Activated gamma-delta T cell treated with Interleukin-2 at 50 U/mL for 16 hours (primary cell): ENCODE measurements at regions not wholly inside any gene's neighbourhood (a gene's known extent, or its start where the extent isn't known, plus 50 kb on each side); places are given as distances from the start of the nearest gene placed in this dataset.

Experiments
- DNase-seq: peaks from one replicate; pipeline ENCODE4 v3.0.0-alpha.2; 2020

DNA sequence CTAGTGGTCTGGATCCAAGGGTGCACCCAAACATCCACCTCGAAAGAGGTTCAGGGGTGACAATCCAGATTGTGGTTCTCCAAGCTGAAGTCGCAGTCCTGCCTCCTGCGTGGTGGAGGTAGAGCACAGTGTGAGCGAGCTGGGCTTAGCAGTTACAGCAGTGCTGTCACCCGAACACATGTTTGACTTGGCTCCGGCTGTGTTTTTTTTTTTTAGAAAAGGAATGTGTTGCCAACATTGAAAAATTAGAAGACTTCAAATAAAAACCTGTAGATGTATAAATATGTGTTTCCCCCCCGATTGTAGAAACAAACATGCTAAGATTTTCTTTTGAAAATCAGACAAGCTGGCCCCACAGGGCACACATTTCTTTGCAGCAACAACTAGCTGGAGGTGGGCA lies 530.8 kb downstream of the SHQ1 start:
- DNase-seq: no peak

DNA sequence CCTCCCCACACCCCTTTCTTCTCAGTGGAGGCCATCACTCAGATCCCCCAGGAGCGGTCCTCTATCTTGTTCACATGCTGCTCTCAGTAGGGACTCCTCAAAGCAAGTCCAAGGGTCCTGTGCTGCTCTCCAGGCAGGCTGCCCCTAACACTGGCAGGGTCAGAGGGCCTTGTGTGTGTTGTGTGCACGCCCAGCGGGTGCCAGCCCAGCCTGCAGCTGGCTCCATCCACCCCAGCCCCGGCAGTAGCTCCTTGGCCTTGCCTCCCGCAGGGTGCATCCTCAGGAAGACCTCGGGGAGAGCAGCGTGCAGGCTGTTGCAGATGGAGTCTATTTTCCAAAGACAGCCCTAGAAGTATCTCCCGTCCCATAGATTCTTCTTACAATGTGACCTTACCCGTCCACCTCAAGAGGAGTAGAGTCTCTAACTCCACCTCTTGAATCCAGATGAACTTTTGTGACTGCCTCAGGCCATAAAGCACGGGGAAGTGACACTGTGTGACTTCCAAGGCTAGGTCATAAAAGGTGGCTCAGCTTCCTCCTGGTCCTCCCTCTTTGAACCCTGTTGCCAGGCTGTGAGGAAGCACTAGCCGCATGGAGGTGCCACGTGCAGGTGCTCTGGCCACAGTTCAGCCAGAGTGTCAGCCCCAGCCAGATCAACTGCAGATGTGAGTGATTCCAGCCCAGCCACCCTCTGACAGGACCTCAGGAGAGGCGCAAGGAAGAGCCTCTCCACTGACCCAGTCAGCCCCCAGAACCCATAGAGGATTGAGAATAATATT lies 531.6 kb downstream of the SHQ1 start:
- no peak for DNase-seq

GRCh38 chr3:72313308-72313707 lies 528.4 kb upstream of the PROK2 start:
- DNase-seq: no peak

DNA sequence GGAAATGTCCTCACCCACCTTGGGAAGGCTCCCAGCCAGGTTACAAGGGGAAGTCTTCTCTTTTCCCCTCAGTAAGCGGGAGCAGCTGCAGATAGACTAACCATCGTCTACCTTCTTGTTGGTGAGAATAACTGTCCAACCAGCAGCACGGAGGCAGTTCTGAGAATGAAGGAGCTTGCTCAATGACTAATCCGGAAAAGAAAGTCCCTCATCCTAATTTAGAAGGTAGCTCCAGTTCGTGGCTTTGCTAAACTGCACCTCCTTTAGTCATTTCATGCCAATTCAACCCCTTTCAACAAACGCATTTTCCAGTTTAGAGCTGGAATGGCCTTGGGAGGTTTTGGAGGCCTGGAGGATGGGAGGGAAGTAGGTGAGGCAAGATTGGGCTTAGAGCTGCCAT lies 527.4 kb upstream of the PROK2 start:
- no peak for DNase-seq

DNA sequence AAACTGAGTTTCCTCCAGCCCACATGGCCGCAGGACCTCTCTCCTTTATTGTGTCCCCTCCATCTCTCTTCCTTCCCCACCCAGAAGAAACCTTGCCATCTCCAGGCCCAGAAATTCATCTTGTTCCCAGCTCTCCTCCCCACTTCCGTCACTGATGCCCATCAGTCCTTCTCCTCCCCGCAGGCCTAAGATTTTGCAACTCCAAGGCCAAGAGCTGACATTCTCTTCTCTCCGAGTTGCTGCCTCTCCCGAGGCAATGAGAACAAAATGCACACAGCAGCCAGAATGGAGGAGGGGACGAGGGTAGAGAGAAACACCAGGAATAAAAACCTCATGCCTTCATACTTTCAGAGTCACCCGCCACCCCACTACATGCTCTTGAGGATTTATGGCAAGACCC lies 526.5 kb upstream of the PROK2 start:
- DNase-seq: no peak

DNA sequence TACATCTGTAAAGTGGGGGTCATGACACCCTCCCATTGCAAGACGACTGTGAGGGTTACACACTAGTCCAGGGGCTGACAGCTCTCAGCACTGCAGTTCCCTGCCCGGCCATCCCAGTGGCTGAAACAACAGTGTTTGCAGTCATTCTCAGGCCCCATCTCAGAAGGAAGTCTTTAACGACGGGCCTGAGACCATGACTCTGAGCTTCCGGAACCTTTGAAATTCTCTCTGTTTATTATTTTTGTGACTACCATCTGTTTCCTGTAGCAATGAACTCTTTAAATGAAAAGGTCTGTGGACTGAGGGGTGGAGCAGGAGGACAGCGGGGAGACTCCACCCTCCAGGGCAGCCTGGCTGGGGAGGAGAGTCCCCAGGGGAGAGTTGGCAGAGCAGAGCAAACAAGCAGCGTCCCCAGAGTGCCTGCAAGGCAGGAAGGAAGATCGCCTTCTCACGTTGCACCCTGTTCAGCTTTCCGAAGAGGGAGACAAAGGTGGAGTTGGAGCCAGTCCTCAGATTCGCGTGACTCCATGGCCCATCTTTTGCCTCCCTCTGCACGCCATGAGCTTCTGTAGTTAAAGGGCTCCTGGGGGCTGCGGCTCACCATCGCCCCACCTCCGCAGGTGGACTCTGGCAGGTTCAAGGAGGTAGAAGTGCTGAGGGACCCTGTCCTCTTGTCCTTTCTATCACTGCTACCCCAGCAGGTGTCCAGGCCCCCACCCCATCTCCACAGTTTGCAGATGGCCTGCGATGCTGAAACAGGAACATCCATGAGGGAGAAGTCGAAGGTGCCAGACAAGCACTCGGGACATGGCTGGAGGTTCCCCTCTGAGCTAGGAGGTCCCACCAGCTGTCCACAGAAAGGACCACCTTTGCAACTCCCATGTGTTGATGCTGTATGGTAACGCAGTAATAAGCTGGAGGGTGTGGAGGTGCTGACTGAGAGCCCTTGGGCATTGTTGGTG lies 525.8 kb upstream of the PROK2 start:
- DNase-seq: peak; percentile 39

DNA sequence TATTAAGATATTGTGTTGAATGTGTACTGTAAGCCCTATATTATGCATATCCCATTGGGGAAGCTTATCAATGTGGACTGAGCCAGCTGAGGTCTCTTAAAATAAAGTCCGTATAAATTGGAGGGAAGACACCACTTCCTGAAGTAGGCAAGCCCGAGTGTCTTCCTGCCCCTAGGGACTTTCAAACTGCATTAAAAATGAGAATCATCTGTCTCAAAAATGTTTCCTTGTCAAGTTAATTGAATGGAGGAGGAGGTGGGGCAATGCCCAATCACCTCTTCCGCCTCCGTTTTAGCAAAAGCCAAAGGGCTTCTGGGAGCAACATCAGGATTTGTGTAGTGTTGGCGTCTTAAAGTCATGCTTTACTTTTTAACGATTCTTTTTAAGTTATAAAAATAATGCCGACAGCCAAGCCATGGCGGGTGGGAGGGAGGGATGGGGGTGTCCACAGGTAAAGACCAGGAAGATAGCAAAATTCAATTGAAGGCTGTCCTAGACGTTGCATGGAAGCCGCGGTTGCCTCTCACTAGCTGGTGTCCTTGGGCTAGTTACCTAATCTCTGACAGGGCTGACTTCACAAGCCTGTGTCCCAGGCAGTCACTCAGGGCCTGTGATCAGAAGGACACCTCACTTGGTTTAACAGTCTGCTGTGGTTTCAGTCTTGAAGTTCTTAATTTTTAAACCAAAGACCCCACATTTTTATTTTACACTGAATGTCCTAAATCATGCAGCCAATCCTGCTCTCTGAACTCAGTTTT lies 524.9 kb upstream of the PROK2 start:
- DNase-seq: no peak

- DNase-seq: no peak
Measured at GRCh38 chr3:72308641-72309040, 523.7 kb upstream of the PROK2 start.

- no peak for DNase-seq
Measured at GRCh38 chr3:72307438-72308115, 522.6 kb upstream of the PROK2 start.

GRCh38 chr3:72306800-72307341 lies 521.9 kb upstream of the PROK2 start:
- no peak for DNase-seq

DNA sequence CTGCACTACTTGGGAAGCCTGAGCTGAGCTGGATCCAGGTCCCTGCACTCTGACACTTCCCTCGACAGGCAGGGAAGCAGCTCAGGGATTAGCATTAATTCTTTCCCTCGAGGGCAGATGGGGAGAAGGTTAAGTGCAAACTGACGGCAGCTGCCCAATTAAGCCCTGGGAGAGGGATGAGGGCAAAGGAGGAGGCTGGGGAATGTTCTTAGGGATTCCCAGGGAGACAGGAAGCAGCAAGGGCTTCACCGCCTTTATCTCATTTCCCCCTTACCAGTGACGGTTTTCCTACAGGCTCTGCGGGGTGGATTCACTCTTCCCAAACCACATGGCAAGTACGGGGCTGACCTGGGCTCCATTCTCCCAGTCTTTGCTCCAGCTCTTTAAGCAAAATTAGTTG lies 519.0 kb upstream of the PROK2 start:
- DNase-seq: no peak

DNA sequence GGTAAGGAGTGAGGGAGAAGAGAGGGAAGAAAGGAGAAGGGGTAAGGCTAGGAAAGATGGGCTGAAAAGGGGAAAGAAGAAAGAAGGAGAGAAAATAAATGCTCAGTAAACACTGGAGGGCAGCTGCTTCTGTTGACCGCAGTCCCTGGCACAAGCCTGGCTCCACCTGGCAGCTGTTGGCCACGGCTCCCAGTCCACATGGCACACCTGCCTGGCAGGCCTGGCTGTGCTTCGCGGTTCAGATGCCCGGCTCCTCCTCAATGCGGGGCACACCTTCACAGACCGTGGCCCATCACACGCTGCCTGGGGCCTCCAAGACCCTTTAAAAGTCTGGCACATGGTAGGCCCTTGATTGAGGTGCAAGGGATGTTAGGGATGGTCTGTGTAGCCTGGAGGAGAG lies 516.8 kb upstream of the PROK2 start:
- no peak for DNase-seq

GRCh38 chr3:72300621-72301020 lies 515.7 kb upstream of the PROK2 start:
- no peak for DNase-seq

GRCh38 chr3:72299823-72300222 lies 514.9 kb upstream of the PROK2 start:
- DNase-seq: no peak

- DNase-seq: no peak
Measured at GRCh38 chr3:72299321-72299802, 514.4 kb upstream of the PROK2 start.

DNA sequence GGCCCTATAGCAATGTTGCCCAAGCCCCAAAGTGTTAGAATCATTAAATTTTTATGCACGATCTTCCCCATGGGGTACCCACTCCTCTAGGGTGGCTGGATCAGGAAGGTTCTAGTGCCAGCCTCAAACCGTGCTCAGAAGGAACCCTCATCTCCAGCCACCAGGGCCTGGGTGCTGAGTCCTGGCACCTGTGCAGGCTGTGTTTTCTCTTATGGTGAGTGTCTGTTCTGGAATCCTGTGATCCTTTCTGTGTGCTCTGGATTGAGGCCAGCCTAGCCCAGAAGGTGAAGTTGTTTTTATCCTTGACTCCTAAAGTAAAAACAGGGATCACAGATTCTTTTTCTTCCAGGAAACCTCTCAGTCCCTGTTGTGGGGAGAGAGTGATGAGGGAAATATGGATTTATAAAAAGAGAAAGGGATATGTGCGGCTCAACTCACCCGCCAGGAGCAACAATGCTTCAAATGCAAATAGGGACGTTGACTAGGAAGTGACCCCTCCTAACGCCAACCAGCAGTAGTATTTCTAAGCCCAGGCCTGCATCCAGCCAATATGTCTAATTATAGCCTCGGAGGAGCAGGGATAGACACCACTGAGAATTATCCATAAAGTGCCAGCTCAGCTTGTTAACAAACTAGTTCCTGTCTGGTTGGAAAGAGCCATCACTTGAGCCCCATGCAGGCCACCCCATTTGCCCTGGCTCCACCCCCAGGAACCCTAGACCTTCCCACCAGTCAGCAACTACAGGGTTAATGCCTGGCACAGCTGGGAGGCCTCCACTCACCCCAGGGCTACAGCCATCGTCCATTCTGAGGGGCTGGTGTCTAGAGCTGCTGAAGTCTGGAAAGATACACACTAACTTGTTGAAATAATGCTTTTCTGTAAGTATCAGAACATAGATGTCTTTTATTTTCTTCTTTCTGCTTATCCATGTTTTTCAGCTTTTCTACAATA lies 513.5 kb upstream of the PROK2 start:
- no peak for DNase-seq

DNA sequence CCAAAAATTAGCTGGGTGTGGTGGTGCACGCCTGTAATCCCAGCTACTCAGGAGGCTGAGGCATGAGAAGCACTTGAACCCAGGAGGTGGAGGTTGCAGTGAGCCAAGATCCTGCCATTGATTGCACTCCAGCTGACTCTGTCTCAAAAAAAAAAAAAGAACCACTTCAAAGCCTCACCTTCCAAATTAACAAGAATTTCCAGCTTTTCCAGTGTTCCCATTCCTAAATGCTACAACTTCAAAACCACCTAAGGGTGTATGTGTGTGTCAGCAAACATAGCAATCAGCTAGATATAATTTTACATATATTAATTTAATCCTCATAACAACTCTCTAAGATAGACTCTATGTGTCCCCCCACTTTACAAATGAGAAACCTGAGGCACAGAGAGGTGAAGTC lies 512.5 kb upstream of the PROK2 start:
- DNase-seq: no peak

DNA sequence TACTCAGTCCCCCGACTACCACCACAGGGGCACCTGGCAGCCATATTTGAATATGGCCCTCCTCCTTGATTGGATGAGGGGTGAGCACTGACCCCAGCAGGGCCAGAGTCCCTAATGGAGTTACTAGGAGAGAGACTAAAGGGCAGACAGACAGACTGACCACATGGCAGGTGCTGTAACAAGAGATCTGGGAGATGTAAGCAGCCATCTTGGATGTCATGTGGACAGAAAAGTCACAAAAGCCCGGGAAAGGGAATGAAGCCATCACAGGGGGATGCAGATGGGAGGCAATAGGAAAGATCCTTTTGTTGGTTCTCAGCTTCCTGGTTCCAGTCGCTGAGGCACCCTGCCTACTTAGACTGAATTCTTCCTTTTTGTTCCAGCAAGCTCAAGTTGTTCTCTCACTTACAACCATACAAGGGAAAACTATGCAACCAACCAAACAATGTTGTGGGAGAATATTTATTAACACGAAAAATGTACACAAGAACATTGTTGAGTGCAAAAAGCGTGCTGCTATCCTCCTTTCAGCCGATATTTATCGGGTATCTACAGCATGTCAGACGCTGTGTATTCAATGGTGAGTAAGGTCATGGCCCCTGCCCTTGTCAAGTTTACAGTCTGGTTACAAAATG lies 511.6 kb upstream of the PROK2 start:
- no peak for DNase-seq

GRCh38 chr3:72295962-72296450 lies 511.1 kb upstream of the PROK2 start:
- DNase-seq: no peak

GRCh38 chr3:72295276-72295961 lies 510.5 kb upstream of the PROK2 start:
- DNase-seq: no peak
